ENCODE measurements at regions not wholly inside any gene's neighbourhood (a gene's known extent, or its start where the extent isn't known, plus 50 kb on each side); places are given as distances from the start of the nearest gene placed in this dataset.

- no peaks in the 10 kb centered on the region for H3K9me3 ChIP-seq (ENCODE audit: control insufficient read depth in 2 of 2, low read length in 2 of 2)
- H3K27ac ChIP-seq (ENCODE audit: low read length) = no peak overlapping the region
- no peaks in the 10 kb centered on the region for H3K36me3 ChIP-seq (ENCODE audit: control insufficient read depth in 2 of 2, insufficient read depth in 2 of 2, low read length in 2 of 2)
- H3K9ac ChIP-seq (ENCODE audit: low read length in 2 of 2) = no peak overlapping the region
- H3K27me3 ChIP-seq (ENCODE audit: control insufficient read depth in 1 of 2, insufficient read depth in 2 of 2, low read length in 2 of 2) = no peaks in the 10 kb centered on the region
- H3K4me1 ChIP-seq (ENCODE audit: control insufficient read depth, insufficient read depth, low read length) = no peaks in the 10 kb centered on the region
- no peak overlapping the region for H3K4me3 ChIP-seq (ENCODE audit: low read length in 2 of 2)
Observed at GRCh38 chr2:13574831-13575230, 858.1 kb downstream of the TRIB2 start.

- Histone ChIP-seq H3K36me3 (ENCODE audit: control insufficient read depth in 2 of 2, insufficient read depth in 2 of 2, low read length in 2 of 2) (no peaks in the 10 kb centered on the region), H3K9me3 (ENCODE audit: control insufficient read depth in 2 of 2, low read length in 2 of 2) (no peaks in the 10 kb centered on the region), H3K9ac (ENCODE audit: low read length in 2 of 2) (no peak overlapping the region), H3K4me1 (ENCODE audit: control insufficient read depth, insufficient read depth, low read length) (no peaks in the 10 kb centered on the region), H3K4me3 (ENCODE audit: low read length in 2 of 2) (no peak overlapping the region), H3K27me3 (ENCODE audit: control insufficient read depth in 1 of 2, insufficient read depth in 2 of 2, low read length in 2 of 2) (no peaks in the 10 kb centered on the region), H3K27ac (ENCODE audit: low read length) (no peak overlapping the region)
Observed at GRCh38 chr2:13576406-13577036, 859.8 kb downstream of the TRIB2 start.

GRCh38 chr2:13578547-13578946, 861.8 kb downstream of the TRIB2 start:
- no peak overlapping the region for H3K4me3 ChIP-seq (ENCODE audit: low read length in 2 of 2)
- no peaks in the 10 kb centered on the region for H3K27me3 ChIP-seq (ENCODE audit: control insufficient read depth in 1 of 2, insufficient read depth in 2 of 2, low read length in 2 of 2)
- no peak overlapping the region for H3K9ac ChIP-seq (ENCODE audit: low read length in 2 of 2)
- H3K9me3 ChIP-seq (ENCODE audit: control insufficient read depth in 2 of 2, low read length in 2 of 2) = no peaks in the 10 kb centered on the region
- no peak overlapping the region for H3K27ac ChIP-seq (ENCODE audit: low read length)
- H3K4me1 ChIP-seq (ENCODE audit: control insufficient read depth, insufficient read depth, low read length) = no peaks in the 10 kb centered on the region
- no peaks in the 10 kb centered on the region for H3K36me3 ChIP-seq (ENCODE audit: control insufficient read depth in 2 of 2, insufficient read depth in 2 of 2, low read length in 2 of 2)

GRCh38 chr2:13581471-13581870, 864.7 kb downstream of the TRIB2 start:
- H3K27me3 ChIP-seq (ENCODE audit: control insufficient read depth in 1 of 2, insufficient read depth in 2 of 2, low read length in 2 of 2) = no peaks in the 10 kb centered on the region
- no peaks in the 10 kb centered on the region for H3K36me3 ChIP-seq (ENCODE audit: control insufficient read depth in 2 of 2, insufficient read depth in 2 of 2, low read length in 2 of 2)
- no peak overlapping the region for H3K27ac ChIP-seq (ENCODE audit: low read length)
- H3K4me1 ChIP-seq (ENCODE audit: control insufficient read depth, insufficient read depth, low read length) = no peaks in the 10 kb centered on the region
- no peaks in the 10 kb centered on the region for H3K9me3 ChIP-seq (ENCODE audit: control insufficient read depth in 2 of 2, low read length in 2 of 2)
- no peak overlapping the region for H3K4me3 ChIP-seq (ENCODE audit: low read length in 2 of 2)
- no peak overlapping the region for H3K9ac ChIP-seq (ENCODE audit: low read length in 2 of 2)

- Histone ChIP-seq H3K4me1 (ENCODE audit: control insufficient read depth, insufficient read depth, low read length) (no peaks in the 10 kb centered on the region), H3K9ac (ENCODE audit: low read length in 2 of 2) (no peak overlapping the region), H3K36me3 (ENCODE audit: control insufficient read depth in 2 of 2, insufficient read depth in 2 of 2, low read length in 2 of 2) (no peaks in the 10 kb centered on the region), H3K27ac (ENCODE audit: low read length) (no peak overlapping the region), H3K27me3 (ENCODE audit: control insufficient read depth in 1 of 2, insufficient read depth in 2 of 2, low read length in 2 of 2) (no peaks in the 10 kb centered on the region), H3K4me3 (ENCODE audit: low read length in 2 of 2) (no peak overlapping the region), H3K9me3 (ENCODE audit: control insufficient read depth in 2 of 2, low read length in 2 of 2) (no peaks in the 10 kb centered on the region)
Observed at GRCh38 chr2:13583609-13584008, 866.9 kb downstream of the TRIB2 start.

- Histone ChIP-seq H3K27me3 (ENCODE audit: control insufficient read depth in 1 of 2, insufficient read depth in 2 of 2, low read length in 2 of 2) (no peaks in the 10 kb centered on the region), H3K9ac (ENCODE audit: low read length in 2 of 2) (no peak overlapping the region), H3K36me3 (ENCODE audit: control insufficient read depth in 2 of 2, insufficient read depth in 2 of 2, low read length in 2 of 2) (no peaks in the 10 kb centered on the region), H3K4me1 (ENCODE audit: control insufficient read depth, insufficient read depth, low read length) (no peaks in the 10 kb centered on the region), H3K4me3 (ENCODE audit: low read length in 2 of 2) (no peak overlapping the region), H3K9me3 (ENCODE audit: control insufficient read depth in 2 of 2, low read length in 2 of 2) (no peaks in the 10 kb centered on the region), H3K27ac (ENCODE audit: low read length) (no peak overlapping the region)
Observed at GRCh38 chr2:13584020-13584419, 867.3 kb downstream of the TRIB2 start.

- Histone ChIP-seq H3K4me1 (ENCODE audit: control insufficient read depth, insufficient read depth, low read length) (no peaks in the 10 kb centered on the region), H3K36me3 (ENCODE audit: control insufficient read depth in 2 of 2, insufficient read depth in 2 of 2, low read length in 2 of 2) (no peaks in the 10 kb centered on the region), H3K4me3 (ENCODE audit: low read length in 2 of 2) (no peak overlapping the region), H3K9me3 (ENCODE audit: control insufficient read depth in 2 of 2, low read length in 2 of 2) (no peaks in the 10 kb centered on the region), H3K27ac (ENCODE audit: low read length) (no peak overlapping the region), H3K9ac (ENCODE audit: low read length in 2 of 2) (no peak overlapping the region), H3K27me3 (ENCODE audit: control insufficient read depth in 1 of 2, insufficient read depth in 2 of 2, low read length in 2 of 2) (no peaks in the 10 kb centered on the region)
Observed at GRCh38 chr2:13585732-13586131, 869.0 kb downstream of the TRIB2 start.

- Histone ChIP-seq H3K4me3 (ENCODE audit: low read length in 2 of 2) (no peak overlapping the region), H3K27me3 (ENCODE audit: control insufficient read depth in 1 of 2, insufficient read depth in 2 of 2, low read length in 2 of 2) (no peaks in the 10 kb centered on the region), H3K9ac (ENCODE audit: low read length in 2 of 2) (no peak overlapping the region), H3K4me1 (ENCODE audit: control insufficient read depth, insufficient read depth, low read length) (no peaks in the 10 kb centered on the region), H3K27ac (ENCODE audit: low read length) (no peak overlapping the region), H3K9me3 (ENCODE audit: control insufficient read depth in 2 of 2, low read length in 2 of 2) (no peaks in the 10 kb centered on the region), H3K36me3 (ENCODE audit: control insufficient read depth in 2 of 2, insufficient read depth in 2 of 2, low read length in 2 of 2) (no peaks in the 10 kb centered on the region)
Observed at GRCh38 chr2:13596233-13596632, 879.5 kb downstream of the TRIB2 start.

GRCh38 chr2:13597176-13597575, 880.4 kb downstream of the TRIB2 start:
- Histone ChIP-seq H3K9ac (ENCODE audit: low read length in 2 of 2) (no peak overlapping the region), H3K4me1 (ENCODE audit: control insufficient read depth, insufficient read depth, low read length) (no peaks in the 10 kb centered on the region), H3K27ac (ENCODE audit: low read length) (no peak overlapping the region), H3K4me3 (ENCODE audit: low read length in 2 of 2) (no peak overlapping the region), H3K36me3 (ENCODE audit: control insufficient read depth in 2 of 2, insufficient read depth in 2 of 2, low read length in 2 of 2) (no peaks in the 10 kb centered on the region), H3K27me3 (ENCODE audit: control insufficient read depth in 1 of 2, insufficient read depth in 2 of 2, low read length in 2 of 2) (no peaks in the 10 kb centered on the region), H3K9me3 (ENCODE audit: control insufficient read depth in 2 of 2, low read length in 2 of 2) (no peaks in the 10 kb centered on the region)

GRCh38 chr2:13601506-13601905, 884.8 kb downstream of the TRIB2 start:
- Histone ChIP-seq H3K27me3 (ENCODE audit: control insufficient read depth in 1 of 2, insufficient read depth in 2 of 2, low read length in 2 of 2) (no peaks in the 10 kb centered on the region), H3K27ac (ENCODE audit: low read length) (no peak overlapping the region), H3K4me1 (ENCODE audit: control insufficient read depth, insufficient read depth, low read length) (no peaks in the 10 kb centered on the region), H3K4me3 (ENCODE audit: low read length in 2 of 2) (no peak overlapping the region), H3K9me3 (ENCODE audit: control insufficient read depth in 2 of 2, low read length in 2 of 2) (no peaks in the 10 kb centered on the region), H3K9ac (ENCODE audit: low read length in 2 of 2) (no peak overlapping the region), H3K36me3 (ENCODE audit: control insufficient read depth in 2 of 2, insufficient read depth in 2 of 2, low read length in 2 of 2) (no peaks in the 10 kb centered on the region)

GRCh38 chr2:13604951-13605661, 888.4 kb downstream of the TRIB2 start:
- Histone ChIP-seq H3K9ac (ENCODE audit: low read length in 2 of 2) (no peak overlapping the region), H3K9me3 (ENCODE audit: control insufficient read depth in 2 of 2, low read length in 2 of 2) (no peaks in the 10 kb centered on the region), H3K36me3 (ENCODE audit: control insufficient read depth in 2 of 2, insufficient read depth in 2 of 2, low read length in 2 of 2) (no peaks in the 10 kb centered on the region), H3K4me3 (ENCODE audit: low read length in 2 of 2) (no peak overlapping the region), H3K27ac (ENCODE audit: low read length) (no peak overlapping the region), H3K27me3 (ENCODE audit: control insufficient read depth in 1 of 2, insufficient read depth in 2 of 2, low read length in 2 of 2) (no peaks in the 10 kb centered on the region), H3K4me1 (ENCODE audit: control insufficient read depth, insufficient read depth, low read length) (no peaks in the 10 kb centered on the region)

Data from stomach smooth muscle (tissue), 2 donors.